ENCODE measurements at regions not wholly inside any gene's neighbourhood (a gene's known extent, or its start where the extent isn't known, plus 50 kb on each side); places are given as distances from the start of the nearest gene placed in this dataset.
"Not testable (repeated sequence)": the region's sequence is repeated elsewhere in the genome, so short reads cannot be mapped to it uniquely, and the experiment has no call there.

- no peaks in the 10 kb centered on the region for H3K4me1 Mint-ChIP-seq (ENCODE audit: low read depth)
- H3K27me3 Mint-ChIP-seq (ENCODE audit: low read depth): no peaks in the 10 kb centered on the region
- CTCF ChIA-PET: no interaction called here
- H3K9me3 Mint-ChIP-seq: no peaks in the 10 kb centered on the region
- no peak overlapping the region for H3K27ac Mint-ChIP-seq
- no peak for DNase-seq
- no peak overlapping the region for H3K4me3 Mint-ChIP-seq
- no peaks in the 10 kb centered on the region for H3K36me3 Mint-ChIP-seq (ENCODE audit: low read depth)
- intact Hi-C loops (cut with micrococcal nuclease): no loop called here
These were observed 133.8 kb upstream of the IGFBP3 start for GRCh38 chr7:46054915-46055314.

GRCh38 chr7:46054272-46054671 lies 133.2 kb upstream of the IGFBP3 start:
- DNase-seq: no peak
- CTCF ChIA-PET: no interaction called here
- Mint-ChIP-seq H3K9me3 (no peaks in the 10 kb centered on the region), H3K4me3 (no peak overlapping the region), H3K27ac (no peak overlapping the region), H3K27me3 (ENCODE audit: low read depth) (no peaks in the 10 kb centered on the region), H3K4me1 (ENCODE audit: low read depth) (no peaks in the 10 kb centered on the region), H3K36me3 (ENCODE audit: low read depth) (no peaks in the 10 kb centered on the region)
- intact Hi-C loops (cut with micrococcal nuclease): no loop called here

GRCh38 chr7:46047581-46047980 lies 126.5 kb upstream of the IGFBP3 start:
- peaks cover 2% of the 10 kb centered on the region for H3K9me3 Mint-ChIP-seq
- H3K27me3 Mint-ChIP-seq (ENCODE audit: low read depth): no peaks in the 10 kb centered on the region
- no peaks in the 10 kb centered on the region for H3K36me3 Mint-ChIP-seq (ENCODE audit: low read depth)
- H3K27ac Mint-ChIP-seq: no peak overlapping the region
- no peak for DNase-seq
- intact Hi-C loops (cut with micrococcal nuclease): no loop called here
- H3K4me3 Mint-ChIP-seq: no peak overlapping the region
- CTCF ChIA-PET: no interaction called here
- H3K4me1 Mint-ChIP-seq (ENCODE audit: low read depth): no peaks in the 10 kb centered on the region

- CTCF ChIA-PET: interaction anchor here (0.6 to 1.3 kb wide), 2 partner anchors 9 to 13 kb away, joined by 3 to 4 read pairs; no protein-coding TSS in a partner anchor
- intact Hi-C loops (cut with micrococcal nuclease); DNase-seq; H3K4me3 Mint-ChIP-seq; H3K9me3 Mint-ChIP-seq; H3K36me3 Mint-ChIP-seq (ENCODE audit: low read depth); H3K4me1 Mint-ChIP-seq (ENCODE audit: low read depth); H3K27me3 Mint-ChIP-seq (ENCODE audit: low read depth); H3K27ac Mint-ChIP-seq: not testable (repeated sequence)
These were observed 122.3 kb upstream of the IGFBP3 start for GRCh38 chr7:46043338-46043737.

- CTCF ChIA-PET; intact Hi-C loops (cut with micrococcal nuclease); H3K4me3 Mint-ChIP-seq: not testable (repeated sequence)
These were observed 118.7 kb upstream of the IGFBP3 start for GRCh38 chr7:46039813-46040212.

GRCh38 chr7:46035166-46035565 lies 114.1 kb upstream of the IGFBP3 start:
- Mint-ChIP-seq H3K27me3 (ENCODE audit: low read depth) (no peaks in the 10 kb centered on the region), H3K4me1 (ENCODE audit: low read depth) (no peaks in the 10 kb centered on the region), H3K27ac (no peak overlapping the region), H3K9me3 (no peaks in the 10 kb centered on the region), H3K36me3 (ENCODE audit: low read depth) (no peaks in the 10 kb centered on the region), H3K4me3 (no peak overlapping the region)
- intact Hi-C loops (cut with micrococcal nuclease): no loop called here
- CTCF ChIA-PET: no interaction called here
- no peak for DNase-seq

More at GRCh38 chr7:46039813-46040212, 118.7 kb upstream of the IGFBP3 start:
- not testable (repeated sequence) for H3K36me3 Mint-ChIP-seq (ENCODE audit: low read depth); H3K4me1 Mint-ChIP-seq (ENCODE audit: low read depth); H3K9me3 Mint-ChIP-seq; H3K27ac Mint-ChIP-seq; DNase-seq; H3K27me3 Mint-ChIP-seq (ENCODE audit: low read depth)

GRCh38 chr7:46034056-46034768 lies 113.1 kb upstream of the IGFBP3 start:
- H3K4me1 Mint-ChIP-seq (ENCODE audit: low read depth): no peaks in the 10 kb centered on the region
- intact Hi-C loops (cut with micrococcal nuclease): no loop called here
- H3K4me3 Mint-ChIP-seq: no peak overlapping the region
- DNase-seq: no peak
- H3K9me3 Mint-ChIP-seq: no peaks in the 10 kb centered on the region
- CTCF ChIA-PET: no interaction called here
- H3K36me3 Mint-ChIP-seq (ENCODE audit: low read depth): no peaks in the 10 kb centered on the region
- H3K27ac Mint-ChIP-seq: no peak overlapping the region
- no peaks in the 10 kb centered on the region for H3K27me3 Mint-ChIP-seq (ENCODE audit: low read depth)

- intact Hi-C loops (cut with micrococcal nuclease): no loop called here
- no peak overlapping the region for H3K4me3 Mint-ChIP-seq
- H3K27me3 Mint-ChIP-seq (ENCODE audit: low read depth): no peaks in the 10 kb centered on the region
- CTCF ChIA-PET: no interaction called here
- H3K4me1 Mint-ChIP-seq (ENCODE audit: low read depth): no peaks in the 10 kb centered on the region
- H3K36me3 Mint-ChIP-seq (ENCODE audit: low read depth): no peaks in the 10 kb centered on the region
- H3K9me3 Mint-ChIP-seq: no peaks in the 10 kb centered on the region
- DNase-seq: no peak
- no peak overlapping the region for H3K27ac Mint-ChIP-seq
These were observed 112.5 kb upstream of the IGFBP3 start for GRCh38 chr7:46033592-46033991.

GRCh38 chr7:46032942-46033341 lies 111.9 kb upstream of the IGFBP3 start:
- Mint-ChIP-seq H3K4me3 (no peak overlapping the region), H3K27ac (no peak overlapping the region), H3K9me3 (no peaks in the 10 kb centered on the region), H3K4me1 (ENCODE audit: low read depth) (no peaks in the 10 kb centered on the region), H3K36me3 (ENCODE audit: low read depth) (no peaks in the 10 kb centered on the region), H3K27me3 (ENCODE audit: low read depth) (no peaks in the 10 kb centered on the region)
- DNase-seq: no peak
- intact Hi-C loops (cut with micrococcal nuclease): no loop called here
- CTCF ChIA-PET: no interaction called here

- Mint-ChIP-seq H3K27me3 (ENCODE audit: low read depth) (no peaks in the 10 kb centered on the region), H3K4me3 (no peak overlapping the region), H3K36me3 (ENCODE audit: low read depth) (no peaks in the 10 kb centered on the region), H3K9me3 (no peaks in the 10 kb centered on the region), H3K27ac (no peak overlapping the region), H3K4me1 (ENCODE audit: low read depth) (no peaks in the 10 kb centered on the region)
- intact Hi-C loops (cut with micrococcal nuclease): no loop called here
- DNase-seq: no peak
- CTCF ChIA-PET: no interaction called here
These were observed 111.3 kb upstream of the IGFBP3 start for GRCh38 chr7:46032353-46032752.

GRCh38 chr7:46029111-46029704 lies 108.1 kb upstream of the IGFBP3 start:
- intact Hi-C loops (cut with micrococcal nuclease): no loop called here
- CTCF ChIA-PET: no interaction called here
- Mint-ChIP-seq H3K27ac (no peak overlapping the region), H3K4me1 (ENCODE audit: low read depth) (no peaks in the 10 kb centered on the region), H3K27me3 (ENCODE audit: low read depth) (no peaks in the 10 kb centered on the region), H3K36me3 (ENCODE audit: low read depth) (no peaks in the 10 kb centered on the region), H3K4me3 (no peak overlapping the region), H3K9me3 (no peaks in the 10 kb centered on the region)
- no peak for DNase-seq

GRCh38 chr7:46028246-46028645 lies 107.2 kb upstream of the IGFBP3 start:
- CTCF ChIA-PET: no interaction called here
- Mint-ChIP-seq H3K4me1 (ENCODE audit: low read depth) (no peaks in the 10 kb centered on the region), H3K4me3 (no peak overlapping the region), H3K9me3 (no peaks in the 10 kb centered on the region), H3K27ac (no peak overlapping the region), H3K27me3 (ENCODE audit: low read depth) (no peaks in the 10 kb centered on the region), H3K36me3 (ENCODE audit: low read depth) (no peaks in the 10 kb centered on the region)
- intact Hi-C loops (cut with micrococcal nuclease): no loop called here
- DNase-seq: no peak

GRCh38 chr7:46026741-46027140 lies 105.7 kb upstream of the IGFBP3 start:
- DNase-seq: no peak
- intact Hi-C loops (cut with micrococcal nuclease): no loop called here
- CTCF ChIA-PET: no interaction called here
- Mint-ChIP-seq H3K36me3 (ENCODE audit: low read depth) (no peaks in the 10 kb centered on the region), H3K4me1 (ENCODE audit: low read depth) (no peaks in the 10 kb centered on the region), H3K4me3 (no peak overlapping the region), H3K27ac (no peak overlapping the region), H3K27me3 (ENCODE audit: low read depth) (no peaks in the 10 kb centered on the region), H3K9me3 (no peaks in the 10 kb centered on the region)

Measured in activated naive CD4-positive, alpha-beta T cell treated with anti-CD3 and anti-CD28 coated beads for 36 hours (primary cell).